HCT116 (cell line): ENCODE measurements at regions not wholly inside any gene's neighbourhood (a gene's known extent, or its start where the extent isn't known, plus 50 kb on each side); places are given as distances from the start of the nearest gene placed in this dataset.

ENCODE experiments used
- ATAC-seq: fragments of 200-7000 bp; cut with Tn5 transposase; 2 replicates; pipeline ENCODE4 v1.9.1; 2020; ENCODE audit warnings: mild to moderate bottlenecking, moderate library complexity
- BruUV-seq: library from RNA; stranded (reverse); fragments of 400-500 nt; replicated peaks from 2 replicates; lab custom pipeline; 2021; lab: Mats Ljungman, UMichigan
- CTCF ChIA-PET: fragments of 300-600 bp; sonication (Branson Sonifier 250); formaldehyde crosslinking; loops from one replicate; lab custom pipeline; 2021; ENCODE audit warnings: antibody characterized with exemption; lab: Charles Lee
- POLR2A ChIA-PET: fragments of 300-600, 350-600 bp; sonication (Branson Sonifier 250); formaldehyde crosslinking; loops from one replicate; lab custom pipeline; 2021; ENCODE audit warnings: antibody characterized with exemption; lab: Charles Lee
- RAD21 ChIA-PET, 2 experiments: fragments of 300-600 bp; sonication (Branson Sonifier 250); formaldehyde crosslinking; loops; one replicate each; lab custom pipeline; 2023; ENCODE audit warnings: low total read pairs in 2 of 2; ENCODE audit not compliant: uncharacterized antibody in 2 of 2, unreplicated experiment in 2 of 2, low non-redundant PET in 1 of 2; lab: Charles Lee
- DNase-seq: peaks from one replicate; pipeline ENCODE4 v3.0.0-alpha.2; 2010; ENCODE audit warnings: low read depth, low spot score
- H2AFZ ChIP-seq: fragments of 200-600 bp; shearing (Covaris generic), sonication (generic); 2 replicates; pipeline ENCODE4 v1.6.1; 2017; ENCODE audit warnings: low read depth, mixed run types, mixed read lengths, antibody characterized with exemption, low read length; ENCODE audit not compliant: poor library complexity, severe bottlenecking
- H3K27ac ChIP-seq: 2 replicates; pipeline ENCODE4 v1.5.1; 2012; ENCODE audit warnings: low read depth, low read length
- H3K27me3 ChIP-seq: fragments of 200-600 bp; sonication (generic); 2 replicates; pipeline ENCODE4 v1.6.1; 2016; ENCODE audit warnings: mixed run types, low read length, mixed read lengths; ENCODE audit not compliant: insufficient read depth
- H3K36me3 ChIP-seq, 2 experiments: fragments of 200-500 bp in 1 of 2; fragments of 200-600 bp in 1 of 2; sonication (Bioruptor generic) in 1 of 2; sonication (generic) in 1 of 2; 2 replicates each; pipeline versions ENCODE4 v1.5.1 to v1.6.1; 2014 to 2016; ENCODE audit warnings: low read length in 2 of 2, inconsistent platforms in 1 of 2, mixed read lengths in 1 of 2, mixed run types in 1 of 2; ENCODE audit not compliant: insufficient read depth in 2 of 2, control insufficient read depth in 1 of 2
- H3K4me1 ChIP-seq, 2 experiments: fragments of 200-600 bp in 1 of 2; sonication (generic) in 1 of 2; 2 replicates each; pipeline versions ENCODE4 v1.5.1 to v1.6.1; 2012 to 2017; ENCODE audit warnings: low read length in 2 of 2, inconsistent platforms in 1 of 2, mild to moderate bottlenecking in 1 of 2, mixed read lengths in 1 of 2, mixed run types in 1 of 2, moderate library complexity in 1 of 2; ENCODE audit not compliant: insufficient read depth in 2 of 2, control insufficient read depth in 1 of 2
- H3K4me2 ChIP-seq: fragments of 200-600 bp; sonication (generic); 2 replicates; pipeline ENCODE4 v1.6.1; 2017; ENCODE audit warnings: mixed run types, low read length, mixed read lengths
- H3K4me3 ChIP-seq, 2 experiments: fragments of 200-600 bp in 1 of 2; sonication (generic) in 1 of 2; replicated peaks in 1 of 2; 2 replicates each; pipeline ENCODE4 v1.5.1; 2011 to 2016; ENCODE audit warnings: low read length in 2 of 2, control low read depth in 1 of 2, low read depth in 1 of 2, mild to moderate bottlenecking in 1 of 2, mixed read lengths in 1 of 2, mixed run types in 1 of 2
- H3K79me2 ChIP-seq: fragments of 200-600 bp; sonication (generic); 2 replicates; pipeline ENCODE4 v1.6.1; 2017; ENCODE audit warnings: mild to moderate bottlenecking, mixed run types, low read length, moderate library complexity, mixed read lengths; ENCODE audit not compliant: insufficient read depth
- H3K9ac ChIP-seq: fragments of 200-600 bp; sonication (generic); 2 replicates; pipeline ENCODE4 v1.6.1; 2016; ENCODE audit warnings: low read length, mixed read lengths
- H3K9me2 ChIP-seq: fragments of 200-600 bp; sonication (generic), shearing (Covaris generic); 2 replicates; pipeline ENCODE4 v1.6.1; 2017; ENCODE audit warnings: mixed run types, mild to moderate bottlenecking, moderate library complexity; ENCODE audit not compliant: insufficient read depth
- H3K9me3 ChIP-seq, 2 experiments: fragments of 200-500 bp in 1 of 2; fragments of 200-600 bp in 1 of 2; sonication (Bioruptor generic) in 1 of 2; sonication (generic) in 1 of 2; 2 replicates each; pipeline ENCODE4 v1.6.1; 2014 to 2017; ENCODE audit warnings: low read length in 2 of 2, mixed read lengths in 2 of 2, inconsistent platforms in 1 of 2, low read depth in 1 of 2, mild to moderate bottlenecking in 1 of 2, mixed run types in 1 of 2, moderate library complexity in 1 of 2; ENCODE audit not compliant: control insufficient read depth in 1 of 2, insufficient read depth in 1 of 2
- H4K20me1 ChIP-seq: fragments of 200-600 bp; sonication (generic), shearing (Covaris generic); 2 replicates; pipeline ENCODE4 v1.6.1; 2017; ENCODE audit warnings: mixed run types, mild to moderate bottlenecking, moderate library complexity; ENCODE audit not compliant: insufficient read depth
- ATF3 ChIP-seq: IDR thresholded peaks from 2 replicates; pipeline ENCODE4 v1.6.1; 2012
- CEBPB ChIP-seq: IDR thresholded peaks from 2 replicates; pipeline ENCODE4 v1.6.1; 2012; ENCODE audit warnings: low read depth
- EGR1 ChIP-seq: IDR thresholded peaks from 2 replicates; pipeline ENCODE4 v1.6.1; 2012; ENCODE audit warnings: low read depth
- ELF1 ChIP-seq: IDR thresholded peaks from 2 replicates; pipeline ENCODE4 v1.6.1; 2012; ENCODE audit warnings: low read depth, borderline replicate concordance
- EZH2phosphoT487 ChIP-seq: fragments of 200-600 bp; IDR thresholded peaks from 2 replicates; pipeline ENCODE4 v1.6.1; 2018; ENCODE audit warnings: antibody characterized with exemption, borderline replicate concordance
- FOSL1 ChIP-seq: IDR thresholded peaks from 2 replicates; pipeline ENCODE4 v1.6.1; 2012; ENCODE audit warnings: low read depth
- POLR2AphosphoS5 ChIP-seq: IDR thresholded peaks from 2 replicates; pipeline ENCODE4 v1.6.1; 2011; ENCODE audit warnings: mild to moderate bottlenecking, low read depth, low read length, moderate library complexity
- TCF7L2 ChIP-seq: IDR thresholded peaks from 2 replicates; pipeline ENCODE4 v1.7.0; 2011; ENCODE audit warnings: borderline replicate concordance, inconsistent platforms; ENCODE audit not compliant: insufficient read depth, insufficient read length; ENCODE audit errors: extremely low read depth
- YY1 ChIP-seq: IDR thresholded peaks from 2 replicates; pipeline ENCODE4 v1.6.1; 2011; ENCODE audit warnings: low read length, low read depth, moderate library complexity, mild to moderate bottlenecking; ENCODE audit not compliant: insufficient replicate concordance; ENCODE audit errors: extremely low read depth
- ZBTB33 ChIP-seq: IDR thresholded peaks from 2 replicates; pipeline ENCODE4 v1.6.1; 2011; ENCODE audit warnings: mild to moderate bottlenecking, low read length, moderate library complexity; ENCODE audit not compliant: insufficient replicate concordance; ENCODE audit errors: extremely low read depth
- ZFX ChIP-seq: fragments of 450-650 bp; IDR thresholded peaks from 2 replicates; pipeline ENCODE4 v1.6.1; 2017
- intact Hi-C: fragments of 100-400 bp; cut with micrococcal nuclease; formaldehyde crosslinking; loops from 2 replicates; pipeline ENCODE4 v1.10.0; 2022

- Histone ChIP-seq H3K4me1 (no peaks in the 10 kb centered on the region), H2AFZ (no peak overlapping the region), H3K4me3 (no peak overlapping the region), H4K20me1 (no peaks in the 10 kb centered on the region), H3K9me3 (peaks cover 18 to 23% of the 10 kb centered on the region in 2 experiments; a peak in 2 of 4 replicates), H3K36me3 (no peaks in the 10 kb centered on the region), H3K79me2 (no peaks in the 10 kb centered on the region), H3K9me2 (no peaks in the 10 kb centered on the region), H3K9ac (no peak overlapping the region)
- RAD21 ChIA-PET, result no interaction called here
- DNase-seq (no peak), ATAC-seq (no peak)
- BruUV-seq, result no TSS peak
- intact Hi-C loops, result no loop called here
- no peak for TF ChIP-seq EZH2phosphoT487
- TF ChIP-seq EGR1, result no peak
- TF ChIP-seq FOSL1, result no peak
- TF ChIP-seq ZFX, result no peak
- no peak for TF ChIP-seq ELF1
- no peak for TF ChIP-seq YY1
- TF ChIP-seq POLR2AphosphoS5, result no peak
- TF ChIP-seq ZBTB33, result no peak
- TF ChIP-seq TCF7L2, result no peak
- no peak for TF ChIP-seq ATF3
- TF ChIP-seq CEBPB, result no peak
- TF ChIP-seq, all 23 proteins: peak for 0
- POLR2A ChIA-PET, result no interaction called here
- CTCF ChIA-PET, result no interaction called here
- H3K27me3 ChIP-seq, result no peaks in the 10 kb centered on the region
- H3K4me2 ChIP-seq, result no peak overlapping the region
- H3K27ac ChIP-seq, result no peak overlapping the region
Measured at GRCh38 chr5:28729067-28729466, 1690.7 kb upstream of the CDH9 start.
